Neuronal stem cell (in vitro differentiated cells): ENCODE measurements at regions not wholly inside any gene's neighbourhood (a gene's known extent, or its start where the extent isn't known, plus 50 kb on each side); places are given as distances from the start of the nearest gene placed in this dataset.

Experiments
- DNase-seq: peaks from one replicate; pipeline ENCODE4 v3.0.0-alpha.2; 2013; ENCODE audit warnings: low spot score
- H2AFZ ChIP-seq: one replicate; pipeline ENCODE4 v1.6.1; 2013; ENCODE audit warnings: mild to moderate bottlenecking, low read length, inconsistent platforms
- H2AK5ac ChIP-seq: 2 replicates; pipeline ENCODE4 v1.6.1; 2013; ENCODE audit warnings: low read depth, mild to moderate bottlenecking, inconsistent platforms, low read length, moderate library complexity, mixed read lengths
- H2BK120ac ChIP-seq: 2 replicates; pipeline ENCODE4 v1.6.1; 2013; ENCODE audit warnings: low read depth, mild to moderate bottlenecking, inconsistent platforms, low read length, moderate library complexity, mixed read lengths
- H2BK12ac ChIP-seq: one replicate; pipeline ENCODE4 v1.6.1; 2013; ENCODE audit warnings: low read length, inconsistent platforms
- H2BK15ac ChIP-seq: 2 replicates; pipeline ENCODE4 v1.6.1; 2013; ENCODE audit warnings: mild to moderate bottlenecking, low read length, inconsistent platforms, mixed read lengths
- H2BK5ac ChIP-seq: one replicate; pipeline ENCODE4 v1.6.1; 2013; ENCODE audit warnings: inconsistent platforms, mild to moderate bottlenecking, low read length, moderate library complexity
- H3K14ac ChIP-seq: one replicate; pipeline ENCODE4 v1.6.1; 2013; ENCODE audit warnings: low read length, inconsistent platforms
- H3K18ac ChIP-seq: 2 replicates; pipeline ENCODE4 v1.6.1; 2013; ENCODE audit warnings: low read length, inconsistent platforms
- H3K23ac ChIP-seq: 2 replicates; pipeline ENCODE4 v1.6.1; 2013; ENCODE audit warnings: low read depth, mild to moderate bottlenecking, mixed read lengths, low read length, inconsistent platforms; ENCODE audit not compliant: poor library complexity
- H3K27ac ChIP-seq: replicated peaks from 3 replicates; pipeline ENCODE4 v1.5.1; 2013; ENCODE audit warnings: low read length, inconsistent platforms
- H3K27me3 ChIP-seq, 3 experiments: 2 replicates each; pipeline ENCODE4 v1.6.1; 2013; ENCODE audit warnings: low read length in 3 of 3, mild to moderate bottlenecking in 2 of 3, inconsistent platforms in 1 of 3, low read depth in 1 of 3, mixed read lengths in 1 of 3, moderate library complexity in 1 of 3; ENCODE audit not compliant: control insufficient read depth in 3 of 3, insufficient read depth in 3 of 3
- H3K36me3 ChIP-seq, 2 donors: replicated peaks in 1 of 2; 2 replicates each; pipeline ENCODE4 v1.6.1; 2013; ENCODE audit warnings: low read length in 2 of 2; ENCODE audit not compliant: control insufficient read depth in 2 of 2, insufficient read depth in 2 of 2
- H3K4ac ChIP-seq: 2 replicates; pipeline ENCODE4 v1.6.1; 2013; ENCODE audit warnings: inconsistent platforms, mild to moderate bottlenecking, low read length, moderate library complexity
- H3K4me1 ChIP-seq, 2 donors: 1 replicate in 1 of 2; 2 replicates in 1 of 2; pipeline ENCODE4 v1.6.1; 2013; ENCODE audit warnings: low read length in 2 of 2, low read depth in 1 of 2; ENCODE audit not compliant: control insufficient read depth in 2 of 2, insufficient read depth in 1 of 2
- H3K4me2 ChIP-seq: one replicate; pipeline ENCODE4 v1.6.1; 2013; ENCODE audit warnings: mild to moderate bottlenecking, low read length, inconsistent platforms; ENCODE audit not compliant: insufficient read depth, poor library complexity, severe bottlenecking
- H3K4me3 ChIP-seq, 2 donors: 2 replicates each; pipeline ENCODE4 v1.5.1; 2013; ENCODE audit warnings: low read length in 2 of 2, mild to moderate bottlenecking in 2 of 2, inconsistent platforms in 1 of 2, moderate library complexity in 1 of 2
- H3K79me1 ChIP-seq: one replicate; pipeline ENCODE4 v1.6.1; 2013; ENCODE audit warnings: low read depth, mild to moderate bottlenecking, inconsistent platforms, low read length, moderate library complexity
- H3K9ac ChIP-seq: one replicate; pipeline ENCODE4 v1.6.1; 2013; ENCODE audit warnings: mild to moderate bottlenecking, low read depth, low read length, inconsistent platforms; ENCODE audit not compliant: poor library complexity
- H3K9me3 ChIP-seq, 2 donors: replicated peaks in 1 of 2; 2 replicates each; pipeline versions ENCODE3 to v1.6.1; 2013; ENCODE audit warnings: low read length in 2 of 2, mild to moderate bottlenecking in 2 of 2, inconsistent platforms in 1 of 2, low read depth in 1 of 2, mixed read lengths in 1 of 2, moderate library complexity in 1 of 2; ENCODE audit not compliant: control insufficient read depth in 2 of 2, insufficient read depth in 1 of 2
- H4K8ac ChIP-seq: one replicate; pipeline ENCODE4 v1.6.1; 2013; ENCODE audit warnings: low read depth, mild to moderate bottlenecking, inconsistent platforms, low read length, moderate library complexity
- H4K91ac ChIP-seq: one replicate; pipeline ENCODE4 v1.6.1; 2013; ENCODE audit warnings: low read length, low read depth, mild to moderate bottlenecking, inconsistent platforms; ENCODE audit not compliant: poor library complexity
- WGBS, 2 donors: extraction: QIAGEN DNeasy Blood & Tissue Kit; methylation state at CpG; one replicate each; pipeline ENCODE4 v1.1.7; 2013; ENCODE audit warnings: missing lambda C conversion rate in 2 of 2, mixed read lengths in 1 of 2; ENCODE audit not compliant: insufficient read length in 2 of 2, insufficient replicate concordance in 1 of 2; ENCODE audit errors: extremely low coverage in 2 of 2; 5-methylcytosine and 5-hydroxymethylcytosine counted together

DNA sequence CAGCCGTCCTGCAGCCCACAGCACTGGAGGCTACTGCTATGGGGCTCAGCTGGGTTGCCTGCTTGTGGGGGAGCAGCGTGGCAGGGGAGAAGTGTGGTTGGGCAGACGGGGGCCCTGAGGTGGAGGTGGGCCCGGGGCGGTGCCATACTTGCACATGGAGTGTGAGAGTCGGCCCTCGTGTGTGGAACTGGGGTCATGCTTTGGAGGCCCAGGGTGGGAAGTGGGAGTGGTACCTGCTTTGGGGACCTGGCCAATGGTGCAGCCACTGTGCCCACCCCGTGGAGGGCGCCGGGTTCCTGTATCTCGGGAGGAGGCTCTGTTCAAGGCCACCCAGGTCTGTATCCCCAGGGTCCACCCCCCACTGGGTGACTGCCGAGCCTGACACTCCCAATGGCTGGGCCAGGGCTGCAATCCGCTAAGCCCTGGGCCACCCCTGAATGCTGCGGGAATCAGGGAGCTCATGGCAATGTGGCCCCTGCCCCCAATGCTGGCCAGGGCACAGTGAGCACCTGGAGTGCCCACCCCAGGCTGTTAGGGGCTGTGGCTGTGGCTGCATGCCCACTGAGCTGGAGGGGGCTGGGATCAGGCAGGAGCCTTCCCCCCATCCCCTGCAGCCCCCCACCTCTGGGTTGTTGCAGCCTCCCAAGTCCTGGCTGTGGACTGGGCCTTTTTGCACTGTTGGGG, 157.9 kb upstream of the SLC38A2 start:
- Histone ChIP-seq H2AK5ac (peak overlapping the region; percentile 94), H3K36me3 (no peaks in the 10 kb centered on the region), H3K79me1 (peaks cover 3% of the 10 kb centered on the region), H3K4ac (no peak overlapping the region), H2BK5ac (no peak overlapping the region), H2AFZ (no peak overlapping the region), H3K27ac (no peak overlapping the region), H3K18ac (peak overlapping the region; percentile 89), H3K23ac (peak overlapping the region; percentile 55), H4K91ac (no peak overlapping the region), H3K4me2 (no peak overlapping the region), H3K27me3 (no peaks in the 10 kb centered on the region), H4K8ac (no peak overlapping the region), H3K14ac (peak overlapping the region; percentile 75), H2BK12ac (peak overlapping the region; percentile 90), H3K9ac (peak overlapping the region; percentile 30), H3K4me1 (peaks cover 0 to 4% of the 10 kb centered on the region in 2 donors), H3K4me3 (no peak overlapping the region), H3K9me3 (no peaks in the 10 kb centered on the region), H2BK15ac (peak overlapping the region; percentile 67), H2BK120ac (peak overlapping the region; percentile 81)
- no peak for DNase-seq
- no CpG with 5 or more reads among the region's 14 CpGs for WGBS, 2 donors

DNA sequence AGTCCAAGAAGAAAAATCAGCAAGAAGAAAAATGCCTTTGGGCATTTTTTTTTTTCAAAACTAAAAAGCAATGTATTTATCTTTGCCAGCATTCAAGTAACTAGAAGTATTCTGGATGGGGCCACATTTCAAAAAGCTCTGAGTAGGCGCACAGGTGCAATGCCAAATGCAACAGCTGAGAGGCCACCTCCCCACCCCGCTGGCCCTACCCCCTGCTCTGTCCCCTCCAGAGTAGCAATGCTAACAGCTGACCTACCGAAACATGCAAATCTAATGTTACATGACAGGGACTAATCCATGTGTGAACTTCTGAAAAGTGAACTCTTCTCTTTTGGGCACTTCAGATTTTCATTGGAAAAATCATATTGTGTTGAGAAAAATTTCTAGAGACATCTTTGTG, 153.7 kb upstream of the SLC38A2 start:
- Histone ChIP-seq H3K79me1 (peaks cover 3% of the 10 kb centered on the region), H3K4me2 (no peak overlapping the region), H2BK5ac (no peak overlapping the region), H3K14ac (no peak overlapping the region), H2BK120ac (no peak overlapping the region), H3K9ac (no peak overlapping the region), H3K18ac (no peak overlapping the region), H2BK15ac (no peak overlapping the region), H3K4me1 (peaks cover 0 to 4% of the 10 kb centered on the region in 2 donors), H3K4me3 (no peak overlapping the region), H4K8ac (no peak overlapping the region), H3K27ac (no peak overlapping the region), H2AFZ (no peak overlapping the region), H2BK12ac (no peak overlapping the region), H3K9me3 (no peaks in the 10 kb centered on the region), H3K4ac (no peak overlapping the region), H2AK5ac (no peak overlapping the region), H4K91ac (no peak overlapping the region), H3K36me3 (no peaks in the 10 kb centered on the region), H3K23ac (no peak overlapping the region), H3K27me3 (peaks cover 0 to under 1% (median 0%) of the 10 kb centered on the region in 3 experiments)
- DNase-seq, result no peak
- no CpG with 5 or more reads among the region's 3 CpGs for WGBS, 2 donors

DNA sequence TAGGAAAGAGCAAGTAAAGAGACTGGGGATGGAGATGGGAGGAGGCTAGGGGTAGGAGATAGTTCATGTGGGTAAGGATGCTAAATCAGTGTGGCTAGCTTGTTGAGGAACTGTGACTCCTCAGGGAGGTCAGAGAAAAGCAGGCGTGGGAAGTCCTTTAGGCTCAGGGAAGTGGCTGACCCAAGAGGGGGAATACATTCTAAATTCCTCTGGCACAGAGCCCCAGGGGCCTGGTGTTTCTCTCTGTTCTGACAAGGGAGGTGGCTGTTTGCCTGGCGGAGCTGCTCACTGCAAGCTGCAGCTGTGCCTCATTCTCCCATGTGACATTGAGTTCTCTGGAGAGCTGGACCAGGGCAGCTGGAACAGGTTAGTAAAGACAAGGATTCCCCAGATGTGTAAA, 152.2 kb upstream of the SLC38A2 start:
- Histone ChIP-seq H2BK12ac (no peak overlapping the region), H3K4me2 (no peak overlapping the region), H3K4ac (no peak overlapping the region), H2AFZ (no peak overlapping the region), H2BK120ac (no peak overlapping the region), H3K79me1 (no peaks in the 10 kb centered on the region), H3K14ac (no peak overlapping the region), H3K23ac (no peak overlapping the region), H3K9me3 (no peaks in the 10 kb centered on the region), H3K27ac (no peak overlapping the region), H3K27me3 (peaks cover 0 to 7% (median 0%) of the 10 kb centered on the region in 3 experiments), H2BK5ac (no peak overlapping the region), H3K18ac (no peak overlapping the region), H4K91ac (no peak overlapping the region), H3K36me3 (no peaks in the 10 kb centered on the region), H2AK5ac (no peak overlapping the region), H3K9ac (no peak overlapping the region), H3K4me3 (no peak overlapping the region), H3K4me1 (peaks cover 0 to 2% of the 10 kb centered on the region in 2 donors), H4K8ac (no peak overlapping the region), H2BK15ac (no peak overlapping the region)
- DNase-seq, result no peak
- no CpG with 5 or more reads among the region's 2 CpGs for WGBS, 2 donors

DNA sequence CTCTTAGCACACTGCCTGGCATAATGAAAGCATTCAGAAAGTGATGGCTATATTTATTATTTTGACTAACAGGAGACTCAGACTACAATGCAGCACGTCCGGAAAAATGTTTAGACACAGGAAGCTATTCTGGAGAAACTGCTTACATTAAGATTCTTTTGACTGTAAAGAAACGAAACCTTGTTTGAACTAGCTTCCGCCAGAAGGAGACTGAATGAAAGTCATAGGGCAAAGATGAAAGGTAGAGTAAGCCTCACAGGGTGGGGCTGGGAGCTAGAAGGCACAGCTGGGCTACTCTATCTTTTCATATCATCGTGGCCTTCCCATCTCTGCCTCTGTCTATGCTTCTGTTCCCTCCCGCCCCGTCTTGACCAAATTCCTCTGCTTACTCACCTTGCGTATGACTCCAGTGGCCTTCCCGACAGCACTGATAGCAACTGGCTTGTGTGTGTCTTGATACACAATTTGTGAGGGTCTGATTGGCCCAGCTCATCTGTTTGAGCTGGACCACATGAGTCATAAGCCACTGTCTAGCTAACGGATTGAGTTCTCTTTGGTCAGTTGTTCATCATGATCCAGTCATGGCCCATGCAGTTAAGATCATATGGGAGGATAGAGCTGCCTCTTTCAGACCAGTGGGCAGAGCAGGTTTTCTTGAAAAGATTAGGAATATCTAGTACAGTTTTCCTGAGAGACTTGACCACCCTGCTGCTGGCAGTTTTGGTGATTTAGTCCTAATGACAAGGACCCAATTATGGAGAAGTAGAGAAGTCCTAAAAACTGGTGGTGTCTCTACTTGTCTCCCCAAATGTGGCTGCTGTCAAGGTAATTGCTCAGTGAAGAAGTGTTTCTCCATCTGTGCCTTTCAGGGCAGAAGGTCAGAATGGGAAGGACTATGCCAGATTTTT, 151.5 kb upstream of the SLC38A2 start:
- no peak overlapping the region for H3K14ac ChIP-seq
- H3K4me2 ChIP-seq, result no peak overlapping the region
- H2BK5ac ChIP-seq, result no peak overlapping the region
- no peak overlapping the region for H2AK5ac ChIP-seq
- no peak for DNase-seq
- no peak overlapping the region for H4K91ac ChIP-seq
- H4K8ac ChIP-seq, result no peak overlapping the region
- no peak overlapping the region for H3K18ac ChIP-seq
- no peaks in the 10 kb centered on the region for H3K36me3 ChIP-seq
- H3K27me3 ChIP-seq, result peaks cover 0 to 7% (median 0%) of the 10 kb centered on the region in 3 experiments
- no peaks in the 10 kb centered on the region for H3K9me3 ChIP-seq
- H3K23ac ChIP-seq, result no peak overlapping the region
- H3K9ac ChIP-seq, result no peak overlapping the region
- H3K79me1 ChIP-seq, result no peaks in the 10 kb centered on the region
- H3K4ac ChIP-seq, result no peak overlapping the region
- H2BK120ac ChIP-seq, result no peak overlapping the region
- no peak overlapping the region for H2BK12ac ChIP-seq
- H3K27ac ChIP-seq, result no peak overlapping the region
- peaks cover 0 to 4% of the 10 kb centered on the region in 2 donors for H3K4me1 ChIP-seq
- no peak overlapping the region for H2BK15ac ChIP-seq
- H2AFZ ChIP-seq, result peak overlapping the region; percentile 11
- WGBS, 2 donors, result no CpG with 5 or more reads among the region's 10 CpGs
- no peak overlapping the region for H3K4me3 ChIP-seq
